OCI-LY1 (cell line): ENCODE measurements at regions not wholly inside any gene's neighbourhood (a gene's known extent, or its start where the extent isn't known, plus 50 kb on each side); places are given as distances from the start of the nearest gene placed in this dataset.

Source experiments
- H2AFZ ChIP-seq: fragments of 200-600 bp; sonication (generic), shearing (Covaris generic); 2 replicates; pipeline ENCODE4 v1.6.0; 2014; ENCODE audit warnings: antibody characterized with exemption, mild to moderate bottlenecking, low read length
- H3F3A ChIP-seq: fragments of 200-600 bp; sonication (generic), shearing (Covaris generic); 2 replicates; pipeline ENCODE4 v1.6.0; 2014; ENCODE audit warnings: mild to moderate bottlenecking, antibody characterized with exemption, low read length, moderate library complexity; ENCODE audit not compliant: insufficient read depth
- H3K27ac ChIP-seq: fragments of 200-600 bp; sonication (generic); 2 replicates; pipeline ENCODE4 v1.5.1; 2014; ENCODE audit warnings: low read length, mixed run types, mild to moderate bottlenecking, low read depth; ENCODE audit not compliant: poor library complexity, severe bottlenecking
- H3K27me3 ChIP-seq: fragments of 200-600 bp; sonication (generic); 2 replicates; pipeline ENCODE4 v1.6.0; 2014; ENCODE audit warnings: antibody characterized with exemption, mild to moderate bottlenecking, low read length, moderate library complexity; ENCODE audit not compliant: insufficient read depth
- H3K36me3 ChIP-seq: fragments of 200-600 bp; sonication (generic); 2 replicates; pipeline ENCODE4 v1.6.1; 2014; ENCODE audit warnings: mild to moderate bottlenecking, antibody characterized with exemption, low read length, moderate library complexity, mixed read lengths; ENCODE audit not compliant: insufficient read depth
- H3K4me1 ChIP-seq: fragments of 200-600 bp; sonication (generic); 2 replicates; pipeline ENCODE4 v1.5.1; 2014; ENCODE audit warnings: mild to moderate bottlenecking, low read length, moderate library complexity; ENCODE audit not compliant: insufficient read depth, severe bottlenecking
- H3K4me2 ChIP-seq: fragments of 200-600 bp; sonication (generic), shearing (Covaris generic); 2 replicates; pipeline ENCODE4 v1.6.1; 2014; ENCODE audit warnings: low read length
- H3K4me3 ChIP-seq: fragments of 200-600 bp; sonication (generic); 2 replicates; pipeline ENCODE4 v1.5.1; 2014; ENCODE audit warnings: low read length, low read depth, mild to moderate bottlenecking, mixed read lengths; ENCODE audit not compliant: poor library complexity, severe bottlenecking
- H3K79me2 ChIP-seq: fragments of 200-600 bp; shearing (Covaris generic); 2 replicates; pipeline ENCODE4 v1.6.1; 2016; ENCODE audit warnings: mixed run types, low read length, mixed read lengths; ENCODE audit not compliant: insufficient read depth
- H3K9ac ChIP-seq: fragments of 200-600 bp; sonication (generic), shearing (Covaris generic); 2 replicates; pipeline ENCODE4 v1.6.1; 2014; ENCODE audit warnings: mild to moderate bottlenecking, low read length, mixed read lengths
- H3K9me2 ChIP-seq: fragments of 200-600 bp; sonication (generic), shearing (Covaris generic); 2 replicates; pipeline ENCODE4 v1.6.1; 2014; ENCODE audit warnings: low read depth, mild to moderate bottlenecking, low read length, mixed read lengths
- H3K9me3 ChIP-seq: fragments of 200-600 bp; shearing (Covaris generic); 2 replicates; pipeline ENCODE4 v1.6.1; 2014; ENCODE audit warnings: low read length, mixed read lengths
- H4K20me1 ChIP-seq: fragments of 200-600 bp; sonication (generic), shearing (Covaris generic); 2 replicates; pipeline ENCODE4 v1.6.0; 2016; ENCODE audit warnings: mild to moderate bottlenecking, low read length; ENCODE audit not compliant: insufficient read depth
- CTCF ChIP-seq: fragments of 200-600 bp; sonication (generic), shearing (Covaris generic); IDR thresholded peaks from 2 replicates; pipeline ENCODE4 v1.5.1; 2017; ENCODE audit warnings: mild to moderate bottlenecking, antibody characterized with exemption, low read length, moderate library complexity, mixed read lengths
- EZH2 ChIP-seq: fragments of 200-600 bp; sonication (generic), shearing (Covaris generic); IDR thresholded peaks from 2 replicates; pipeline ENCODE4 v1.8.0; 2017; ENCODE audit warnings: borderline replicate concordance, mixed run types, mild to moderate bottlenecking, antibody characterized with exemption, low read length, moderate library complexity, mixed read lengths

DNA sequence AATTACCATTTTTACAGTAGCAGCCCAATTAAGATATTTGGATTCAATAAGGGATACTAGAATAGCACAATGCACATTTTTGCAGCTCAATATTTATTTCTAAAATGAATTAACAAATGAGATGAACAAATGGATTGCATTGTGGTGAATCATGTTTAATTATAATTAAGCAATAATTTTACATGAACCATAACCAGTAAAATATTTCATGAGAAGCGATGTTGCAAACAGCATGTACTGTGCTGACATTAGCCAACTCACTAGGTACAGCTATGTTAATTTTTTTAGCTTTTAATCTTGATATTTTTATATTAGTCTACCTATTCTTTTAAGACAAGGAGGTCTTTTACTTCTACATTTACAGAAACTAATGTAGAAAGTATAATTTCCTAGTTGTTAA, 399.1 kb upstream of the AKR1E2 start:
- no peaks in the 10 kb centered on the region for H3K4me1 ChIP-seq
- no peak overlapping the region for H2AFZ ChIP-seq
- no peaks in the 10 kb centered on the region for H3K9me2 ChIP-seq
- H3K36me3 ChIP-seq: no peaks in the 10 kb centered on the region
- H3K27ac ChIP-seq: no peak overlapping the region
- H3K4me2 ChIP-seq: no peak overlapping the region
- H4K20me1 ChIP-seq: no peaks in the 10 kb centered on the region
- TF ChIP-seq EZH2 (no peak), CTCF (no peak)
- no peaks in the 10 kb centered on the region for H3F3A ChIP-seq
- no peaks in the 10 kb centered on the region for H3K79me2 ChIP-seq
- H3K9ac ChIP-seq: no peak overlapping the region
- H3K27me3 ChIP-seq: no peaks in the 10 kb centered on the region
- H3K9me3 ChIP-seq: no peaks in the 10 kb centered on the region
- no peak overlapping the region for H3K4me3 ChIP-seq

GRCh38 chr10:4409319-4409718, 416.7 kb upstream of the AKR1E2 start:
- H3K9me3 ChIP-seq: no peaks in the 10 kb centered on the region
- no peak overlapping the region for H2AFZ ChIP-seq
- no peak overlapping the region for H3K4me3 ChIP-seq
- TF ChIP-seq EZH2 (no peak), CTCF (no peak)
- H3K9me2 ChIP-seq: no peaks in the 10 kb centered on the region
- no peaks in the 10 kb centered on the region for H3K27me3 ChIP-seq
- no peaks in the 10 kb centered on the region for H4K20me1 ChIP-seq
- no peaks in the 10 kb centered on the region for H3F3A ChIP-seq
- H3K36me3 ChIP-seq: no peaks in the 10 kb centered on the region
- no peaks in the 10 kb centered on the region for H3K79me2 ChIP-seq
- H3K27ac ChIP-seq: no peak overlapping the region
- H3K4me2 ChIP-seq: no peak overlapping the region
- H3K4me1 ChIP-seq: no peaks in the 10 kb centered on the region
- no peak overlapping the region for H3K9ac ChIP-seq

DNA sequence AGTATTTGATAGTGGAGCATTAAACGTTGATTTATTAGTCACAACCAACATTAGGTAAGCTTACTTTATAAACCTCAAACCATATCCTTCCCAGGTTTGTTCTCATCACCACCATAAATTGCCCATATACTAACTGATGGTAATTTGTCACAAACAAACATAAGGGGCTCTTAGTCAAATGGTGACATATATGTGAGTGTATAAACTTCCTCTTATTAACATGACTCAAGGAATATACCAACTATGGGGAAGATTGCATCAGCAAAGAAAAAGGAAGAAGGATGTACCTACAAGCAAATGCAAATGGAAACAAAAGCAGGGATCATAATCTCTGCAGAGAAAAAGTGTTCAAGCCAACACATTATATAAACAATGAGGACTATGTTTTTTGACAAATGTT, 418.2 kb upstream of the AKR1E2 start:
- Histone ChIP-seq H2AFZ (no peak overlapping the region), H3F3A (no peaks in the 10 kb centered on the region), H3K27me3 (no peaks in the 10 kb centered on the region), H3K4me3 (no peak overlapping the region), H3K9ac (no peak overlapping the region), H3K79me2 (no peaks in the 10 kb centered on the region), H4K20me1 (no peaks in the 10 kb centered on the region), H3K9me2 (no peaks in the 10 kb centered on the region), H3K27ac (no peak overlapping the region), H3K4me2 (no peak overlapping the region), H3K4me1 (no peaks in the 10 kb centered on the region), H3K36me3 (no peaks in the 10 kb centered on the region), H3K9me3 (no peaks in the 10 kb centered on the region)
- TF ChIP-seq EZH2 (no peak), CTCF (no peak)
